CD14-positive monocyte (primary cell): ENCODE measurements at regions not wholly inside any gene's neighbourhood (a gene's known extent, or its start where the extent isn't known, plus 50 kb on each side); places are given as distances from the start of the nearest gene placed in this dataset.

Experiments
- DNase-seq, 3 donors: peaks; one replicate each; pipeline ENCODE4 v3.0.0-alpha.2; 2011 to 2022
- H2AFZ ChIP-seq: 2 replicates; pipeline ENCODE4 v1.6.0; 2012; ENCODE audit warnings: mild to moderate bottlenecking, low read depth, low read length, inconsistent platforms; ENCODE audit not compliant: insufficient read depth, poor library complexity, severe bottlenecking
- H3K27ac ChIP-seq, 2 donors: 1 replicate in 1 of 2; 2 replicates in 1 of 2; pipeline ENCODE4 v1.5.1; 2012 to 2013; ENCODE audit warnings: low read length in 2 of 2, control low read depth in 1 of 2, inconsistent platforms in 1 of 2, low read depth in 1 of 2, mild to moderate bottlenecking in 1 of 2
- H3K27me3 ChIP-seq, 2 donors: one replicate each; pipeline versions ENCODE4 v1.6.0 to v1.6.1; 2011 to 2013; ENCODE audit warnings: low read length in 2 of 2; ENCODE audit not compliant: control insufficient read depth in 2 of 2, insufficient read depth in 2 of 2
- H3K36me3 ChIP-seq, 2 donors: replicated peaks in 1 of 2; 1 replicate in 1 of 2; 2 replicates in 1 of 2; pipeline versions ENCODE4 v1.5.1 to v1.6.1; 2012 to 2013; ENCODE audit warnings: low read length in 2 of 2, control low read depth in 1 of 2, inconsistent platforms in 1 of 2, mild to moderate bottlenecking in 1 of 2; ENCODE audit not compliant: insufficient read depth in 2 of 2, control insufficient read depth in 1 of 2
- H3K4me1 ChIP-seq, 2 donors: 1 replicate in 1 of 2; 2 replicates in 1 of 2; pipeline versions ENCODE4 v1.5.1 to v1.6.1; 2012 to 2013; ENCODE audit warnings: low read length in 2 of 2, control low read depth in 1 of 2, inconsistent platforms in 1 of 2, mild to moderate bottlenecking in 1 of 2, moderate library complexity in 1 of 2; ENCODE audit not compliant: insufficient read depth in 2 of 2, control insufficient read depth in 1 of 2
- H3K4me2 ChIP-seq: replicated peaks from 2 replicates; pipeline ENCODE3; 2012; ENCODE audit warnings: low read length, moderate library complexity, mild to moderate bottlenecking; ENCODE audit not compliant: poor library complexity, severe bottlenecking; ENCODE audit errors: extremely low read depth
- H3K4me3 ChIP-seq, 3 experiments: fragments of 200-600 bp in 1 of 3; sonication (generic) in 1 of 3; replicated peaks in 1 of 3; 1 replicate in 2 of 3; 2 replicates in 1 of 3; pipeline ENCODE4 v1.5.1; 2011 to 2013; ENCODE audit warnings: low read length in 3 of 3, mild to moderate bottlenecking in 3 of 3, control low read depth in 2 of 3, low read depth in 2 of 3, inconsistent platforms in 1 of 3, moderate library complexity in 1 of 3
- H3K79me2 ChIP-seq: 2 replicates; pipeline ENCODE4 v1.6.0; 2012; ENCODE audit warnings: mild to moderate bottlenecking, control low read depth, inconsistent platforms, low read length, moderate library complexity; ENCODE audit not compliant: insufficient read depth
- H3K9ac ChIP-seq: 2 replicates; pipeline ENCODE4 v1.6.0; 2017; ENCODE audit warnings: low read length, mild to moderate bottlenecking; ENCODE audit not compliant: insufficient read depth, poor library complexity, severe bottlenecking
- H3K9me3 ChIP-seq, 2 donors: replicated peaks in 1 of 2; 1 replicate in 1 of 2; 2 replicates in 1 of 2; pipeline versions ENCODE4 v1.5.1 to v1.6.1; 2012 to 2013; ENCODE audit warnings: low read length in 2 of 2, control low read depth in 1 of 2; ENCODE audit not compliant: control insufficient read depth in 1 of 2, insufficient read depth in 1 of 2
- H4K20me1 ChIP-seq: 2 replicates; pipeline ENCODE4 v1.6.0; 2012; ENCODE audit warnings: mild to moderate bottlenecking, low read length, control low read depth, moderate library complexity; ENCODE audit not compliant: insufficient read depth
- H3K27ac Mint-ChIP-seq, 7 donors: one replicate each; pipeline ENCODE4 v1.8.0; 2020; ENCODE audit warnings: mild to moderate bottlenecking in 7 of 7, mixed read lengths in 7 of 7, moderate library complexity in 6 of 7, inconsistent platforms in 2 of 7
- H3K27me3 Mint-ChIP-seq, 3 donors: one replicate each; pipeline ENCODE4 v1.8.0; 2021 to 2022; ENCODE audit warnings: low read depth in 3 of 3, mild to moderate bottlenecking in 3 of 3, mixed read lengths in 3 of 3, moderate library complexity in 3 of 3, inconsistent platforms in 1 of 3
- H3K36me3 Mint-ChIP-seq, 2 donors: one replicate each; pipeline ENCODE4 v1.8.0; 2020; ENCODE audit warnings: mixed read lengths in 2 of 2, inconsistent platforms in 1 of 2, mild to moderate bottlenecking in 1 of 2
- H3K4me1 Mint-ChIP-seq: one replicate; pipeline ENCODE4 v1.8.0; 2020; ENCODE audit warnings: mild to moderate bottlenecking, mixed read lengths
- H3K4me3 Mint-ChIP-seq, 2 donors: one replicate each; pipeline ENCODE4 v1.8.0; 2020; ENCODE audit warnings: mild to moderate bottlenecking in 2 of 2, mixed read lengths in 2 of 2, moderate library complexity in 1 of 2
- H3K9me3 Mint-ChIP-seq, 7 donors: one replicate each; pipeline ENCODE4 v1.8.0; 2020 to 2022; ENCODE audit warnings: mixed read lengths in 7 of 7, mild to moderate bottlenecking in 6 of 7, moderate library complexity in 6 of 7, inconsistent platforms in 2 of 7
- CTCF ChIP-seq: fragments of 200-600 bp; IDR thresholded peaks from one replicate; pipeline ENCODE4 v1.8.0; 2022; ENCODE audit warnings: antibody characterized with exemption, mild to moderate bottlenecking
- whole genome bisulfite sequencing: methylation state at CpG from one replicate; pipeline ENCODE4 v1.1.5; 2013; ENCODE audit warnings: missing lambda C conversion rate; ENCODE audit not compliant: insufficient coverage; 5-methylcytosine and 5-hydroxymethylcytosine counted together
- intact Hi-C, 2 donors: fragments of 100-400 bp; cut with micrococcal nuclease; formaldehyde crosslinking; loops; one replicate each; pipeline versions ENCODE4 v1.15.0 to v1.15.1; 2023

DNA sequence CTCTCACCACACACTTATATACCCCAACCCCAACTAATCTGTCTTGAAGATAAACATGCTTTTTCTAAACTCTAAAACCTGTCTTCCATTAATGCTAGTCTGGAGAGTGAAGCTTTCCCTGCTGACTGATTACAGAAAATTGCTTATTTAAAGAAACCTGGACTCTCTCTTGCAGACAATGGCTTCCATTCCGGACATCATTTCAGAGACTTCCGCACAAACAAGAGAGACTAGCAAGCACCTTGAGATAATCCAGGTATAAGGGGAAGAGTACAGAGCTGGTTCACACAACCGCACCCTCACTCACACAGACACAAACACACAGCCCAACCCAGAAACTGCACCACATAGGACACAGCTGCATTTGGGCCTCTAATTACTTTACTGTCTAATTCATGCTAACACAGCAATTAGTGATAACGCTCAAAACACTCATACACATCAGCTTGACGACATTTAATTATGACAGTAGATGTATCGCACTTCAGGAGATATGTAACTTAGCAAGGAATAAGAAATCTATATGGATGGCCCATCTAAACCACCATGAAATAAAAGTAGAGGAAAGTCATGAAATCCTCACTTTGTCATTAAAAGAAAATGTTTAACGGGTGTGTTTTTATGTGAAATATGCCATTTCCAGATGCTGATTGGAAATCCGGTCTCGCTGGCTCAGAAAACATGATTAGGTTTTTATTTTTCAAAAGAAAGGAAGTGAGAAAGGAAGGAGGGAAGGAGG, 138.1 kb upstream of the JARID2 start:
- H4K20me1 ChIP-seq, result no peaks in the 10 kb centered on the region
- no peaks in the 10 kb centered on the region for H3K79me2 ChIP-seq
- TF ChIP-seq CTCF, result no peak
- Mint-ChIP-seq H3K27ac (peak overlapping the region in 2 of 7 donors; percentile 15 to 79), H3K27me3 (peaks cover 0 to 1% (median 0%) of the 10 kb centered on the region in 3 donors), H3K4me3 (no peak overlapping the region), H3K4me1 (peaks cover 24% of the 10 kb centered on the region), H3K9me3 (peaks cover 4 to 13% (median 8%) of the 10 kb centered on the region in 7 donors), H3K36me3 (peaks cover 0 to 5% of the 10 kb centered on the region in 2 donors)
- 93% methylated on average over 6 of the region's 9 CpGs for WGBS
- H3K27me3 ChIP-seq, result no peaks in the 10 kb centered on the region
- no peak overlapping the region for H3K9ac ChIP-seq
- intact Hi-C loops, result no loop called here
- H2AFZ ChIP-seq, result no peak overlapping the region
- H3K4me2 ChIP-seq, result no peak overlapping the region
- no peak for DNase-seq
- H3K27ac ChIP-seq, result no peak overlapping the region
- H3K36me3 ChIP-seq, result no peaks in the 10 kb centered on the region
- peaks cover 12 to 20% of the 10 kb centered on the region in 2 donors for H3K4me1 ChIP-seq
- no peak overlapping the region for H3K4me3 ChIP-seq
- peaks cover 4 to 10% of the 10 kb centered on the region in 2 donors for H3K9me3 ChIP-seq

GRCh38 chr6:15108383-15108715, 137.5 kb upstream of the JARID2 start:
- no peak for TF ChIP-seq CTCF
- no peak for DNase-seq
- Histone ChIP-seq H3K27ac (peak overlapping the region in 1 of 2 donors; percentile 50), H3K36me3 (no peaks in the 10 kb centered on the region), H3K4me3 (no peak overlapping the region), H3K4me2 (no peak overlapping the region), H2AFZ (peak overlapping the region; percentile 60), H3K9ac (no peak overlapping the region), H3K9me3 (peaks cover 4 to 10% of the 10 kb centered on the region in 2 donors), H3K4me1 (peaks cover 12 to 20% of the 10 kb centered on the region in 2 donors), H3K79me2 (no peaks in the 10 kb centered on the region), H4K20me1 (no peaks in the 10 kb centered on the region), H3K27me3 (no peaks in the 10 kb centered on the region)
- WGBS, result 94% methylated on average over 2 of the region's 2 CpGs
- Mint-ChIP-seq H3K9me3 (peaks cover 4 to 13% (median 8%) of the 10 kb centered on the region in 7 donors), H3K4me1 (peaks cover 24% of the 10 kb centered on the region), H3K4me3 (no peak overlapping the region), H3K36me3 (peaks cover 0 to 5% of the 10 kb centered on the region in 2 donors), H3K27ac (peak overlapping the region in 2 of 7 donors; percentile 15 to 79), H3K27me3 (peaks cover 0 to 1% (median 0%) of the 10 kb centered on the region in 3 donors)
- intact Hi-C loops, result no loop called here
